ENCODE measurements at regions not wholly inside any gene's neighbourhood (a gene's known extent, or its start where the extent isn't known, plus 50 kb on each side); places are given as distances from the start of the nearest gene placed in this dataset.

GRCh38 chr7:85509476-85509875 is 322.6 kb upstream of the SEMA3D start:
- Histone ChIP-seq H3K4me1 (no peaks in the 10 kb centered on the region), H3K27ac (no peak overlapping the region), H3K9me3 (no peaks in the 10 kb centered on the region), H3K27me3 (no peaks in the 10 kb centered on the region), H3K4me3 (no peak overlapping the region), H3K36me3 (no peaks in the 10 kb centered on the region)
- TF ChIP-seq POLR2A (IDR thresholded peaks at IDR 0.05) (no peak), CTCF (IDR thresholded peaks at IDR 0.05 in 4 of 5, conservative IDR thresholded peaks at IDR 0.05 in 1 of 5) (no peak)
- intact Hi-C loops (cut with DNase I; ENCODE audit: low total_unique reads) = no loop called here
- DNase-seq = no peak
- in situ Hi-C loops (cut with MboI; ENCODE audit: low sequenced_read_pairs in 4 of 4) = no loop called here
- ATAC-seq = no peak

- DNase-seq (no peak), ATAC-seq (no peak)
- TF ChIP-seq CTCF (IDR thresholded peaks at IDR 0.05 in 4 of 5, conservative IDR thresholded peaks at IDR 0.05 in 1 of 5) (no peak), POLR2A (IDR thresholded peaks at IDR 0.05) (no peak)
- no peaks in the 10 kb centered on the region for H3K9me3 ChIP-seq
- H3K4me1 ChIP-seq = no peaks in the 10 kb centered on the region
- no peak overlapping the region for H3K4me3 ChIP-seq
- H3K27ac ChIP-seq = no peak overlapping the region
- intact Hi-C loops (cut with DNase I; ENCODE audit: low total_unique reads) (no loop called here), in situ Hi-C loops (cut with MboI; ENCODE audit: low sequenced_read_pairs in 4 of 4) (no loop called here)
- H3K36me3 ChIP-seq = no peaks in the 10 kb centered on the region
- H3K27me3 ChIP-seq = no peaks in the 10 kb centered on the region
Measured at GRCh38 chr7:85508642-85509410, 322.0 kb upstream of the SEMA3D start.

GRCh38 chr7:85498031-85498430 is 311.2 kb upstream of the SEMA3D start:
- TF ChIP-seq CTCF (IDR thresholded peaks at IDR 0.05 in 4 of 5, conservative IDR thresholded peaks at IDR 0.05 in 1 of 5) (no peak), POLR2A (IDR thresholded peaks at IDR 0.05) (no peak)
- in situ Hi-C loops (cut with MboI; ENCODE audit: low sequenced_read_pairs in 4 of 4) = no loop called here
- intact Hi-C loops (cut with DNase I; ENCODE audit: low total_unique reads) = no loop called here
- no peaks in the 10 kb centered on the region for H3K36me3 ChIP-seq
- H3K9me3 ChIP-seq = no peaks in the 10 kb centered on the region
- no peaks in the 10 kb centered on the region for H3K4me1 ChIP-seq
- H3K27ac ChIP-seq = no peak overlapping the region
- ATAC-seq = no peak
- no peaks in the 10 kb centered on the region for H3K27me3 ChIP-seq
- no peak for DNase-seq
- no peak overlapping the region for H3K4me3 ChIP-seq

- H3K36me3 ChIP-seq = no peaks in the 10 kb centered on the region
- H3K9me3 ChIP-seq = no peaks in the 10 kb centered on the region
- ATAC-seq = no peak
- intact Hi-C loops (cut with DNase I; ENCODE audit: low total_unique reads) = no loop called here
- no peak overlapping the region for H3K27ac ChIP-seq
- TF ChIP-seq CTCF (IDR thresholded peaks at IDR 0.05 in 4 of 5, conservative IDR thresholded peaks at IDR 0.05 in 1 of 5) = no peak
- TF ChIP-seq POLR2A (IDR thresholded peaks at IDR 0.05) = no peak
- no peak overlapping the region for H3K4me3 ChIP-seq
- H3K4me1 ChIP-seq = no peaks in the 10 kb centered on the region
- DNase-seq = no peak
- in situ Hi-C loops (cut with MboI; ENCODE audit: low sequenced_read_pairs in 4 of 4) = no loop called here
- H3K27me3 ChIP-seq = no peaks in the 10 kb centered on the region
Measured at GRCh38 chr7:85489498-85489897, 302.6 kb upstream of the SEMA3D start.

- ATAC-seq (no peak), DNase-seq (no peak)
- no peaks in the 10 kb centered on the region for H3K36me3 ChIP-seq
- no peaks in the 10 kb centered on the region for H3K4me1 ChIP-seq
- TF ChIP-seq POLR2A (IDR thresholded peaks at IDR 0.05) (no peak), CTCF (IDR thresholded peaks at IDR 0.05 in 4 of 5, conservative IDR thresholded peaks at IDR 0.05 in 1 of 5) (no peak)
- H3K27me3 ChIP-seq = no peaks in the 10 kb centered on the region
- H3K9me3 ChIP-seq = no peaks in the 10 kb centered on the region
- in situ Hi-C loops (cut with MboI; ENCODE audit: low sequenced_read_pairs in 4 of 4) (no loop called here), intact Hi-C loops (cut with DNase I; ENCODE audit: low total_unique reads) (no loop called here)
- no peak overlapping the region for H3K4me3 ChIP-seq
- H3K27ac ChIP-seq = no peak overlapping the region
Measured at GRCh38 chr7:85488406-85488805, 301.6 kb upstream of the SEMA3D start.
